HCT116 (cell line): ENCODE measurements at regions not wholly inside any gene's neighbourhood (a gene's known extent, or its start where the extent isn't known, plus 50 kb on each side); places are given as distances from the start of the nearest gene placed in this dataset.

Source experiments
- ATAC-seq: fragments of 200-7000 bp; cut with Tn5 transposase; 2 replicates; pipeline ENCODE4 v1.9.1; 2020; ENCODE audit warnings: mild to moderate bottlenecking, moderate library complexity
- BruUV-seq: library from RNA; stranded (reverse); fragments of 400-500 nt; replicated peaks from 2 replicates; lab custom pipeline; 2021; lab: Mats Ljungman, UMichigan
- CTCF ChIA-PET: fragments of 300-600 bp; sonication (Branson Sonifier 250); formaldehyde crosslinking; loops from one replicate; lab custom pipeline; 2021; ENCODE audit warnings: antibody characterized with exemption; lab: Charles Lee
- POLR2A ChIA-PET: fragments of 300-600, 350-600 bp; sonication (Branson Sonifier 250); formaldehyde crosslinking; loops from one replicate; lab custom pipeline; 2021; ENCODE audit warnings: antibody characterized with exemption; lab: Charles Lee
- RAD21 ChIA-PET, 2 experiments: fragments of 300-600 bp; sonication (Branson Sonifier 250); formaldehyde crosslinking; loops; one replicate each; lab custom pipeline; 2023; ENCODE audit warnings: low total read pairs in 2 of 2; ENCODE audit not compliant: uncharacterized antibody in 2 of 2, unreplicated experiment in 2 of 2, low non-redundant PET in 1 of 2; lab: Charles Lee
- DNase-seq: peaks from one replicate; pipeline ENCODE4 v3.0.0-alpha.2; 2010; ENCODE audit warnings: low read depth, low spot score
- H2AFZ ChIP-seq: fragments of 200-600 bp; shearing (Covaris generic), sonication (generic); 2 replicates; pipeline ENCODE4 v1.6.1; 2017; ENCODE audit warnings: low read depth, mixed run types, mixed read lengths, antibody characterized with exemption, low read length; ENCODE audit not compliant: poor library complexity, severe bottlenecking
- H3K27ac ChIP-seq: 2 replicates; pipeline ENCODE4 v1.5.1; 2012; ENCODE audit warnings: low read depth, low read length
- H3K27me3 ChIP-seq: fragments of 200-600 bp; sonication (generic); 2 replicates; pipeline ENCODE4 v1.6.1; 2016; ENCODE audit warnings: mixed run types, low read length, mixed read lengths; ENCODE audit not compliant: insufficient read depth
- H3K36me3 ChIP-seq, 2 experiments: fragments of 200-500 bp in 1 of 2; fragments of 200-600 bp in 1 of 2; sonication (Bioruptor generic) in 1 of 2; sonication (generic) in 1 of 2; 2 replicates each; pipeline versions ENCODE4 v1.5.1 to v1.6.1; 2014 to 2016; ENCODE audit warnings: low read length in 2 of 2, inconsistent platforms in 1 of 2, mixed read lengths in 1 of 2, mixed run types in 1 of 2; ENCODE audit not compliant: insufficient read depth in 2 of 2, control insufficient read depth in 1 of 2
- H3K4me1 ChIP-seq, 2 experiments: fragments of 200-600 bp in 1 of 2; sonication (generic) in 1 of 2; 2 replicates each; pipeline versions ENCODE4 v1.5.1 to v1.6.1; 2012 to 2017; ENCODE audit warnings: low read length in 2 of 2, inconsistent platforms in 1 of 2, mild to moderate bottlenecking in 1 of 2, mixed read lengths in 1 of 2, mixed run types in 1 of 2, moderate library complexity in 1 of 2; ENCODE audit not compliant: insufficient read depth in 2 of 2, control insufficient read depth in 1 of 2
- H3K4me2 ChIP-seq: fragments of 200-600 bp; sonication (generic); 2 replicates; pipeline ENCODE4 v1.6.1; 2017; ENCODE audit warnings: mixed run types, low read length, mixed read lengths
- H3K4me3 ChIP-seq, 2 experiments: fragments of 200-600 bp in 1 of 2; sonication (generic) in 1 of 2; replicated peaks in 1 of 2; 2 replicates each; pipeline ENCODE4 v1.5.1; 2011 to 2016; ENCODE audit warnings: low read length in 2 of 2, control low read depth in 1 of 2, low read depth in 1 of 2, mild to moderate bottlenecking in 1 of 2, mixed read lengths in 1 of 2, mixed run types in 1 of 2
- H3K79me2 ChIP-seq: fragments of 200-600 bp; sonication (generic); 2 replicates; pipeline ENCODE4 v1.6.1; 2017; ENCODE audit warnings: mild to moderate bottlenecking, mixed run types, low read length, moderate library complexity, mixed read lengths; ENCODE audit not compliant: insufficient read depth
- H3K9ac ChIP-seq: fragments of 200-600 bp; sonication (generic); 2 replicates; pipeline ENCODE4 v1.6.1; 2016; ENCODE audit warnings: low read length, mixed read lengths
- H3K9me2 ChIP-seq: fragments of 200-600 bp; sonication (generic), shearing (Covaris generic); 2 replicates; pipeline ENCODE4 v1.6.1; 2017; ENCODE audit warnings: mixed run types, mild to moderate bottlenecking, moderate library complexity; ENCODE audit not compliant: insufficient read depth
- H3K9me3 ChIP-seq, 2 experiments: fragments of 200-500 bp in 1 of 2; fragments of 200-600 bp in 1 of 2; sonication (Bioruptor generic) in 1 of 2; sonication (generic) in 1 of 2; 2 replicates each; pipeline ENCODE4 v1.6.1; 2014 to 2017; ENCODE audit warnings: low read length in 2 of 2, mixed read lengths in 2 of 2, inconsistent platforms in 1 of 2, low read depth in 1 of 2, mild to moderate bottlenecking in 1 of 2, mixed run types in 1 of 2, moderate library complexity in 1 of 2; ENCODE audit not compliant: control insufficient read depth in 1 of 2, insufficient read depth in 1 of 2
- H4K20me1 ChIP-seq: fragments of 200-600 bp; sonication (generic), shearing (Covaris generic); 2 replicates; pipeline ENCODE4 v1.6.1; 2017; ENCODE audit warnings: mixed run types, mild to moderate bottlenecking, moderate library complexity; ENCODE audit not compliant: insufficient read depth
- CBX3 ChIP-seq: IDR thresholded peaks from 2 replicates; pipeline ENCODE4 v1.6.1; 2012; ENCODE audit warnings: low read depth
- CEBPB ChIP-seq: IDR thresholded peaks from 2 replicates; pipeline ENCODE4 v1.6.1; 2012; ENCODE audit warnings: low read depth
- EGR1 ChIP-seq: IDR thresholded peaks from 2 replicates; pipeline ENCODE4 v1.6.1; 2012; ENCODE audit warnings: low read depth
- EZH2 ChIP-seq: fragments of 200-600 bp; sonication (generic); IDR thresholded peaks from 2 replicates; pipeline ENCODE4 v1.6.1; 2017; ENCODE audit warnings: antibody characterized with exemption, mixed run types
- EZH2phosphoT487 ChIP-seq: fragments of 200-600 bp; IDR thresholded peaks from 2 replicates; pipeline ENCODE4 v1.6.1; 2018; ENCODE audit warnings: antibody characterized with exemption, borderline replicate concordance
- FOSL1 ChIP-seq: IDR thresholded peaks from 2 replicates; pipeline ENCODE4 v1.6.1; 2012; ENCODE audit warnings: low read depth
- JUND ChIP-seq: IDR thresholded peaks from 2 replicates; pipeline ENCODE4 v1.6.1; 2012
- POLR2A ChIP-seq: IDR thresholded peaks from 2 replicates; pipeline ENCODE4 v1.7.0; 2011; ENCODE audit warnings: borderline replicate concordance; ENCODE audit not compliant: insufficient read depth, insufficient read length; ENCODE audit errors: extremely low read depth
- SIN3A ChIP-seq: IDR thresholded peaks from 2 replicates; pipeline ENCODE4 v1.6.1; 2012; ENCODE audit warnings: low read depth
- SP1 ChIP-seq: IDR thresholded peaks from 2 replicates; pipeline ENCODE4 v1.6.1; 2012; ENCODE audit warnings: low read depth
- SRF ChIP-seq: IDR thresholded peaks from 2 replicates; pipeline ENCODE4 v1.6.1; 2012; ENCODE audit warnings: low read depth
- TCF7L2 ChIP-seq: IDR thresholded peaks from 2 replicates; pipeline ENCODE4 v1.7.0; 2011; ENCODE audit warnings: borderline replicate concordance, inconsistent platforms; ENCODE audit not compliant: insufficient read depth, insufficient read length; ENCODE audit errors: extremely low read depth
- YY1 ChIP-seq: IDR thresholded peaks from 2 replicates; pipeline ENCODE4 v1.6.1; 2011; ENCODE audit warnings: low read length, low read depth, moderate library complexity, mild to moderate bottlenecking; ENCODE audit not compliant: insufficient replicate concordance; ENCODE audit errors: extremely low read depth
- ZFX ChIP-seq: fragments of 450-650 bp; IDR thresholded peaks from 2 replicates; pipeline ENCODE4 v1.6.1; 2017
- intact Hi-C: fragments of 100-400 bp; cut with micrococcal nuclease; formaldehyde crosslinking; loops from 2 replicates; pipeline ENCODE4 v1.10.0; 2022
- TF ChIP-seq, protein P1 (sequence below): IDR thresholded peaks from 2 replicates; pipeline ENCODE4 v1.6.1; 2012
- TF ChIP-seq, protein P2 (sequence below): IDR thresholded peaks from 2 replicates; pipeline ENCODE4 v1.6.1; 2012
- TF ChIP-seq, protein P3 (sequence below): IDR thresholded peaks from 2 replicates; pipeline ENCODE4 v1.6.1; 2012; ENCODE audit warnings: low read depth
- TF ChIP-seq, protein P4 (sequence below): IDR thresholded peaks from 2 replicates; pipeline ENCODE4 v1.6.1; 2011; ENCODE audit warnings: mild to moderate bottlenecking, low read length, moderate library complexity; ENCODE audit not compliant: insufficient replicate concordance; ENCODE audit errors: extremely low read depth

DNA sequence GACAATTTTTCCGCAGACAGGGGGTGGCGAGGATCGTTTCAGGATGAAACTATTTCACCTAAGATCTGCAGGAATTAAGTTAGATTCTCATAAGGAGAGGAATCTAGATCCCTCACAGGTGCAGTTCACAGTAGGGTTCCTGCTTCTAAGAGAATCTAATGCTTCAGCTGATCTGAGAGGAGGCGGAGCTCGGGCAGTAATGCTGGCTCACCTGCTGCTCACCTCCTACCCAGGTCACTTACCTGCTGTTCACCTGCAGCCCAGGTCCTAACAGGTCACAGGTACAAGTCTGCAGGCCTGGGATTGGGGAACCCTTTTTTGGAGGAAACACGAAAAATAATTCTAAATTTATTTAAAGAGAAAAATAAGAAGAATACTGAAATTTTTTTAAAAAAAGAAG is 406.8 kb downstream of the MCTP2 start:
- Histone ChIP-seq H3K27me3 (peaks cover 6% of the 10 kb centered on the region; the same call in 1 of the 2 replicates), H2AFZ (no peak overlapping the region), H3K9ac (no peak overlapping the region), H3K9me2 (no peaks in the 10 kb centered on the region), H3K4me1 (no peaks in the 10 kb centered on the region), H3K4me3 (no peak overlapping the region), H3K27ac (no peak overlapping the region), H3K36me3 (no peaks in the 10 kb centered on the region), H4K20me1 (no peaks in the 10 kb centered on the region), H3K4me2 (no peak overlapping the region), H3K9me3 (no peaks in the 10 kb centered on the region), H3K79me2 (no peaks in the 10 kb centered on the region)
- ATAC-seq, result no peak
- ChIA-PET CTCF (no interaction called here), RAD21 (no interaction called here), POLR2A (no interaction called here)
- intact Hi-C loops, result no loop called here
- no TSS peak for BruUV-seq
- TF ChIP-seq POLR2A (no peak), FOSL1 (no peak), YY1 (no peak), CBX3 (no peak), SP1 (no peak), SRF (no peak), EZH2 (no peak), EGR1 (no peak), TCF7L2 (no peak), JUND (no peak), ZFX (no peak), SIN3A (no peak), CEBPB (no peak), EZH2phosphoT487 (no peak)
- TF ChIP-seq, protein P1, sequence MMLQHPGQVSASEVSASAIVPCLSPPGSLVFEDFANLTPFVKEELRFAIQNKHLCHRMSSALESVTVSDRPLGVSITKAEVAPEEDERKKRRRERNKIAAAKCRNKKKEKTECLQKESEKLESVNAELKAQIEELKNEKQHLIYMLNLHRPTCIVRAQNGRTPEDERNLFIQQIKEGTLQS, result no peak
- TF ChIP-seq, protein P2, sequence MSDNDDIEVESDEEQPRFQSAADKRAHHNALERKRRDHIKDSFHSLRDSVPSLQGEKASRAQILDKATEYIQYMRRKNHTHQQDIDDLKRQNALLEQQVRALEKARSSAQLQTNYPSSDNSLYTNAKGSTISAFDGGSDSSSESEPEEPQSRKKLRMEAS, result no peak
- TF ChIP-seq, protein P3, sequence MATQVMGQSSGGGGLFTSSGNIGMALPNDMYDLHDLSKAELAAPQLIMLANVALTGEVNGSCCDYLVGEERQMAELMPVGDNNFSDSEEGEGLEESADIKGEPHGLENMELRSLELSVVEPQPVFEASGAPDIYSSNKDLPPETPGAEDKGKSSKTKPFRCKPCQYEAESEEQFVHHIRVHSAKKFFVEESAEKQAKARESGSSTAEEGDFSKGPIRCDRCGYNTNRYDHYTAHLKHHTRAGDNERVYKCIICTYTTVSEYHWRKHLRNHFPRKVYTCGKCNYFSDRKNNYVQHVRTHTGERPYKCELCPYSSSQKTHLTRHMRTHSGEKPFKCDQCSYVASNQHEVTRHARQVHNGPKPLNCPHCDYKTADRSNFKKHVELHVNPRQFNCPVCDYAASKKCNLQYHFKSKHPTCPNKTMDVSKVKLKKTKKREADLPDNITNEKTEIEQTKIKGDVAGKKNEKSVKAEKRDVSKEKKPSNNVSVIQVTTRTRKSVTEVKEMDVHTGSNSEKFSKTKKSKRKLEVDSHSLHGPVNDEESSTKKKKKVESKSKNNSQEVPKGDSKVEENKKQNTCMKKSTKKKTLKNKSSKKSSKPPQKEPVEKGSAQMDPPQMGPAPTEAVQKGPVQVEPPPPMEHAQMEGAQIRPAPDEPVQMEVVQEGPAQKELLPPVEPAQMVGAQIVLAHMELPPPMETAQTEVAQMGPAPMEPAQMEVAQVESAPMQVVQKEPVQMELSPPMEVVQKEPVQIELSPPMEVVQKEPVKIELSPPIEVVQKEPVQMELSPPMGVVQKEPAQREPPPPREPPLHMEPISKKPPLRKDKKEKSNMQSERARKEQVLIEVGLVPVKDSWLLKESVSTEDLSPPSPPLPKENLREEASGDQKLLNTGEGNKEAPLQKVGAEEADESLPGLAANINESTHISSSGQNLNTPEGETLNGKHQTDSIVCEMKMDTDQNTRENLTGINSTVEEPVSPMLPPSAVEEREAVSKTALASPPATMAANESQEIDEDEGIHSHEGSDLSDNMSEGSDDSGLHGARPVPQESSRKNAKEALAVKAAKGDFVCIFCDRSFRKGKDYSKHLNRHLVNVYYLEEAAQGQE, result no peak
- TF ChIP-seq, protein P4, sequence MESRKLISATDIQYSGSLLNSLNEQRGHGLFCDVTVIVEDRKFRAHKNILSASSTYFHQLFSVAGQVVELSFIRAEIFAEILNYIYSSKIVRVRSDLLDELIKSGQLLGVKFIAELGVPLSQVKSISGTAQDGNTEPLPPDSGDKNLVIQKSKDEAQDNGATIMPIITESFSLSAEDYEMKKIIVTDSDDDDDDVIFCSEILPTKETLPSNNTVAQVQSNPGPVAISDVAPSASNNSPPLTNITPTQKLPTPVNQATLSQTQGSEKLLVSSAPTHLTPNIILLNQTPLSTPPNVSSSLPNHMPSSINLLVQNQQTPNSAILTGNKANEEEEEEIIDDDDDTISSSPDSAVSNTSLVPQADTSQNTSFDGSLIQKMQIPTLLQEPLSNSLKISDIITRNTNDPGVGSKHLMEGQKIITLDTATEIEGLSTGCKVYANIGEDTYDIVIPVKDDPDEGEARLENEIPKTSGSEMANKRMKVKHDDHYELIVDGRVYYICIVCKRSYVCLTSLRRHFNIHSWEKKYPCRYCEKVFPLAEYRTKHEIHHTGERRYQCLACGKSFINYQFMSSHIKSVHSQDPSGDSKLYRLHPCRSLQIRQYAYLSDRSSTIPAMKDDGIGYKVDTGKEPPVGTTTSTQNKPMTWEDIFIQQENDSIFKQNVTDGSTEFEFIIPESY, result no peak
- DNase-seq, result no peak
